GM19099 (cell line): ENCODE measurements at regions not wholly inside any gene's neighbourhood (a gene's known extent, or its start where the extent isn't known, plus 50 kb on each side); places are given as distances from the start of the nearest gene placed in this dataset.

ENCODE experiments used
- POLR2A ChIP-seq: IDR thresholded peaks from 3 replicates; pipeline ENCODE4 v1.6.1; 2011; ENCODE audit warnings: low read depth; ENCODE audit not compliant: insufficient read length; ENCODE audit errors: extremely low read depth

DNA sequence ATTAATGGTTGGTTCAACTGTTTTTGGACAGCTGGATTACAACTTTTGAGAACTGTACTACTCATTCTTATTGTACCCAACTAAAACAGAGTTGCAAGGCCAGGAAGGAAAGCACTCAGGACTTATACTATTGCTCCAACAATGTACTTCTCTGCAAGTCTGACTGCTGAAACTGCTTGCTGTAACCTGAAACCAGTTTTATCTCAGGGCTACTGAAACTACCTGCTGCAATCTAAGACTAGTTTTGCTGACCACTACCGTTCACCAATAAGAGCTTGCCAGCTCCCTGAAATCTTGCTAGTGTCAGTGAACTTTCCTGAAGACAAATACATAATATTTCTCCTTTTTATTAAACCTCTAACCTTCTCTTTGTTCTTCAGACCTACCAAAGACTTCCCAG is 157.3 kb downstream of the CDCA7 start:
- TF ChIP-seq POLR2A, result no peak

DNA sequence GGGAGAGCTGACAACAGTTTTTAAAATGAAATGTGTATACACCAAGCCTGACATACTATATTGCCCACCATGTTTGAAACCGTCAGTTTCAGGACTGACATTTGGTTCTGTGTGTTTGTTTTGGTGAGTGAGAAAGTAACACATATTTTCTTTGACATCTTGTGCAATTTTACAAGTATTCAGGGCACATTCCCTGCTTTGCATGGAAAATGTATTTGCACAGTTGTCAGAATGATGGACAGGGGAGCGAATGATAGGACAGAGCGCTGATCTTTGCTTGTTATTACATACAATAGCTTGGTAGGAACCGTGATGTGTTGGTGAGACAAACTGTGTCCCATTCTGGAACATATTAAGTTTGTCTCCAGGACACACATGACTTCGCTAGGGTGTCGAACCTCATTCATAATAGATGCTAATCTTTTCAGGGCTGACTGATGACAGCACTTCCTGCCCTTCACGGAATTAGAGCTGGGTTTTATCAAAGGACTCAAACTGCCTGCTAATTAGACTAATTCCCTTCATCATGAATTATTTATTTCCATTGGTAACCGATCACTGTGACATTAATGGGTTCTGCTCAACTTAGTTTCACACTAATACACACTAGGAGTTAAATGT is 158.5 kb downstream of the CDCA7 start:
- no peak for TF ChIP-seq POLR2A

DNA sequence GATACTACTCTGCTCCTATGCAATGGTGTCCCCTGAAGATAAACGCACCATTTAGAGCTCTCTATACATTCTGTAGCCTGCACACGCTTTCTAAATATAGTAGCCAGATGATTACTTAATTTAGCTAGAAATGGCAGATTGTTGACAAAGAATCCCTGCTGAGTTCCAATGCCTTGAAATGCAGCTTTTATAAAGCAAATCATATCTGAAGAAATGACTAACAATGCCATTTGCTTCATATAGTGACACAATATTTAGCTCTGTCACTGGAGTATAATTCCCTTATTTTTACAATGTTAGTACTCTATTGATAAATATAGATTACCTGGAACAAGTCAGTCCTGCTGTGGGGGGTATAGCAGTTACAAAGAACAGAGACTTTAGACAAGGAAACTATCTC is 166.2 kb downstream of the CDCA7 start:
- no peak for TF ChIP-seq POLR2A

GRCh38 chr2:173521450-173522192 is 166.9 kb downstream of the CDCA7 start:
- no peak for TF ChIP-seq POLR2A

DNA sequence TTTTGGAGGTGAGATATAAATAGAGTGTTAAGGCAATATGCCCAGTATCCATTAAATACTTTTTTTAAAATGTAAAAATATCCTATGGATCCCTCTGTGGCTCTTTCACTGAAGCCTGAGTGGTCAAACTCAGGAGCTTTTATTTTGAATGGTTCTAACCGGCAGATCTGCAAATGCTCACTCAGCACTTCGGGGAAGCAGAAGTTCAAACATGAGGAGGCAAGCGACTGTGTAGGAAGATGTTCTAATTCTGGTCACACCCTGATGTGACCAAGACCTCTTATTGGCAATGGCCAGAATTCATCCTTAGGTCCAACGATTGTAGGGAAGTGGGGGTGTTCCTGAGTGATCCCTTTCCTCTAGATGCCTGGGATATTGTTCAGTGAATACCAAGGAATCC is 168.8 kb downstream of the CDCA7 start:
- no peak for TF ChIP-seq POLR2A

GRCh38 chr2:173524256-173524955 is 169.7 kb downstream of the CDCA7 start:
- TF ChIP-seq POLR2A, result no peak

- TF ChIP-seq POLR2A, result no peak
Observed at GRCh38 chr2:173537694-173538093, 183.0 kb downstream of the CDCA7 start.

DNA sequence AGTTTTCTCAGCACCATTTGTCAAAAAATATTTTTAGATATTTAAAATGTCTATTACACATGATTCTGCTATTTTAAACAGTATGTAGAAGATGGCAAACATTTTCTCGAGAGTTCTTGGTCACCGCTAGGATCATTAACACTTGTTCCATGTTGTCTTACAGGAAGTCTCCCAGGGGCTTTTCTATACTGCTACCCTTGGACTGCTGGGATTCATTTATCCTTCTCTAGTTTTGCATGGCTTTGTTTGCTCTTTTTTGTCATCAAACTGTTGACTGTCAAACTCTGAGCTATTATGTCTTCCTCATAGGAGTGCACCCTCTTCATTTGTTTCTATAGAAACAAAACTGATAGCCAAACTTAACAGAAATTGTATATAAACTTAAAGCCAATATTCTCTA is 184.9 kb downstream of the CDCA7 start:
- no peak for TF ChIP-seq POLR2A

DNA sequence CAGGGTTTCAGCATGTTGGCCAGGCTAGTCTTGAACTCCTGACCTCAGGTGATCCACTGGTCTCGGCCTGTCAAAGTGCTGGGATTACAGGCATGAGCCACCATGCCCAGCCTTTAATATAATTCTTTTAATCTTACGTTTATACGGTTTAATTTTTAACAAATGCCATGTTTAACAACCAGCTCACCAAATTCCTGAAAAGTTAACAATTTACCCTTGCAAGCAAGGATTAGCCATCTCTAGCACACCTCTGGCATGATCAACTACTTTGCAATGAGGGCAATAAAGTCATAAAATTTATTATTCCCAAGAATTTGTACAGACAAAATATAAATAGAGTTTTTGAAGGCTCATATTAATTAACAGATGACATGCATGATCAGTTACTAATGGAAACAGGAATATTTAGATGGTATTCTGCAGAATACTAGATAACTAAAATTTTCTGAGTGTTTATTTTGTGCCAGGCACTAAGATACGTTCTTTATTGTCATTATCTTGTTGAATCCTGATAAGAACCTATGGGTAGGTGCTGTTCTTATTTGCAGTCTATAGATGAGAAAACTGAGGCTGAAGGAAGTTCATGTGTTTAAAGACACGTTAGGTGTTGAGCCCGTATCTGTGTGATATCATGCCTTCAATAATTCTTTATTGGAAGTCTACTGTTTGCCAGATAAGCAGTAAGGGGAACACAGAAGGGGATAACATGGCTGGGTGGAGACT is 190.1 kb downstream of the CDCA7 start:
- TF ChIP-seq POLR2A, result no peak

DNA sequence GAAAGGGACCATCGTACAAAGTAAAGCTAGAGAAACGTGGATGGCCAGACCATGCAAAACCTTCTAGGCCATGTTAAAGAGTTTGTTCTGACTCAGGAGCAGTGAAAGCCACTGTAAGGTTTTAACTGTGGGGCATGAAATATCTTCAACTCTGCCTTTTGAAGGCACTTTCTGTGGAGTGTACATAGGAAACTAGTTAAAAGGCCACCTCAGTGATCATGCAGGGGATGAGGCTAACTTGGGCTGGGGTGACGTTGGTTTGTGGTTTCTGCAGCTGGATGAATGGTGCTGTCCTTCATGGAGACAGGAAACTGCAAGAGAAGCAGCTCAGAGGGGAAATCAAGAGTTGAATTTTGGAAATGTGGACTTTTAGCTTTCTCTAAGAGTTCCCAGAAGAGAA is 190.7 kb downstream of the CDCA7 start:
- TF ChIP-seq POLR2A, result no peak

- no peak for TF ChIP-seq POLR2A
Observed at GRCh38 chr2:173547499-173547898, 192.8 kb downstream of the CDCA7 start.

- no peak for TF ChIP-seq POLR2A
Observed at GRCh38 chr2:173550143-173550542, 195.5 kb downstream of the CDCA7 start.

- no peak for TF ChIP-seq POLR2A
Observed at GRCh38 chr2:173552531-173552930, 197.9 kb downstream of the CDCA7 start.

GRCh38 chr2:173553593-173553992 is 198.9 kb downstream of the CDCA7 start:
- TF ChIP-seq POLR2A, result no peak

- no peak for TF ChIP-seq POLR2A
Observed at GRCh38 chr2:173555833-173556232, 201.2 kb downstream of the CDCA7 start.
